HepG2 (cell line): ENCODE measurements at regions not wholly inside any gene's neighbourhood (a gene's known extent, or its start where the extent isn't known, plus 50 kb on each side); places are given as distances from the start of the nearest gene placed in this dataset.

Experiments used
- ATAC-seq: fragments of 200-7000 bp; cut with Tn5 transposase; 3 replicates; pipeline ENCODE4 v1.9.1; 2020; ENCODE audit warnings: mild to moderate bottlenecking, moderate library complexity
- BruUV-seq: library from RNA; stranded (reverse); fragments of 400-500 nt; replicated peaks from 2 replicates; lab custom pipeline; 2021; lab: Mats Ljungman, UMichigan
- CTCF ChIA-PET: fragments of 300-600 bp; formaldehyde crosslinking; extraction: SDS; loops from one replicate; lab custom pipeline; 2021; ENCODE audit warnings: low total read pairs, inconsistent platforms, low intra/inter-chr PET ratio; lab: Yijun Ruan, JAX
- POLR2A ChIA-PET: fragments of 350-600 bp; sonication (Branson Sonifier 250); formaldehyde crosslinking; loops from one replicate; lab custom pipeline; 2020; ENCODE audit warnings: antibody characterized with exemption, inconsistent platforms; lab: Yijun Ruan, JAX
- DNase-seq: peaks from one replicate; pipeline ENCODE4 v3.0.0-alpha.2; 2015; ENCODE audit warnings: low spot score
- FAIRE-seq: peaks from 3 replicates; lab custom pipeline; 2011; peaks lifted over from hg19 to GRCh38; lab: Jason Lieb, UNC
- H2AFZ ChIP-seq: one replicate; pipeline ENCODE4 v1.6.1; 2011; ENCODE audit warnings: low read length, inconsistent platforms
- H3K27ac ChIP-seq: fragments of 300-600 bp; 3 replicates; pipeline ENCODE4 v1.8.0; 2011; ENCODE audit warnings: mixed run types, mild to moderate bottlenecking, mixed read lengths, low read length, inconsistent platforms; ENCODE audit not compliant: insufficient read depth; ENCODE audit errors: extremely low read length
- H3K27me3 ChIP-seq, 2 experiments: fragments of 200-600 bp in 1 of 2; 2 replicates in 1 of 2; 3 replicates in 1 of 2; pipeline versions ENCODE4 v1.6.0 to v1.8.0; 2011; ENCODE audit warnings: low read length in 2 of 2, mild to moderate bottlenecking in 2 of 2, moderate library complexity in 2 of 2, inconsistent platforms in 1 of 2; ENCODE audit not compliant: insufficient read depth in 2 of 2, control insufficient read depth in 1 of 2
- H3K36me3 ChIP-seq, 2 experiments: fragments of 200-600 bp in 1 of 2; replicated peaks in 1 of 2; 2 replicates in 1 of 2; 3 replicates in 1 of 2; pipeline versions ENCODE4 v1.5.1 to v1.8.0; 2011; ENCODE audit warnings: low read length in 2 of 2, inconsistent platforms in 1 of 2; ENCODE audit not compliant: insufficient read depth in 2 of 2, control insufficient read depth in 1 of 2
- H3K4me1 ChIP-seq: 2 replicates; pipeline ENCODE4 v1.5.1; 2012; ENCODE audit warnings: low read length, inconsistent platforms; ENCODE audit not compliant: insufficient read depth
- H3K4me2 ChIP-seq: 2 replicates; pipeline ENCODE4 v1.6.0; 2011; ENCODE audit warnings: low read depth, low read length, inconsistent platforms
- H3K4me3 ChIP-seq, 3 experiments: fragments of 200-600 bp in 1 of 3; sonication (generic), shearing (Covaris generic) in 1 of 3; replicated peaks in 1 of 3; 2 replicates each; pipeline ENCODE4 v1.5.1; 2011 to 2016; ENCODE audit warnings: low read length in 3 of 3, inconsistent platforms in 2 of 3, low read depth in 2 of 3, mild to moderate bottlenecking in 2 of 3, control low read depth in 1 of 3, mixed read lengths in 1 of 3; ENCODE audit not compliant: insufficient read depth in 1 of 3
- H3K79me2 ChIP-seq: one replicate; pipeline ENCODE4 v1.6.1; 2011; ENCODE audit warnings: low read length, inconsistent platforms; ENCODE audit not compliant: insufficient read depth
- H3K9ac ChIP-seq: 2 replicates; pipeline ENCODE4 v1.6.0; 2011; ENCODE audit warnings: mild to moderate bottlenecking, low read depth, low read length, inconsistent platforms; ENCODE audit not compliant: insufficient read depth
- H3K9me3 ChIP-seq: 2 replicates; pipeline ENCODE4 v1.5.1; 2012; ENCODE audit warnings: mild to moderate bottlenecking, low read length
- H4K20me1 ChIP-seq: 2 replicates; pipeline ENCODE4 v1.6.0; 2011; ENCODE audit warnings: inconsistent platforms, mild to moderate bottlenecking, low read length, moderate library complexity; ENCODE audit not compliant: insufficient read depth
- GZF1 ChIP-seq: sonication (generic); formaldehyde crosslinking; IDR thresholded peaks from 2 replicates; pipeline ENCODE4 v1.5.1; 2020; ENCODE audit warnings: mild to moderate bottlenecking, missing genetic modification reagents
- MAFF ChIP-seq: IDR thresholded peaks from 2 replicates; pipeline ENCODE4 v1.6.1; 2011; ENCODE audit warnings: low read depth, low read length, improper control_type of control experiment
- MAFK ChIP-seq, 2 experiments: IDR thresholded peaks in 1 of 2; conservative IDR thresholded peaks in 1 of 2; 2 replicates each; pipeline ENCODE4 v1.6.1; 2011; ENCODE audit warnings: improper control_type of control experiment in 2 of 2, low read length in 2 of 2
- NCOA2 ChIP-seq: sonication (generic); formaldehyde crosslinking; IDR thresholded peaks from 2 replicates; pipeline ENCODE4 v1.8.0; 2022; ENCODE audit warnings: inconsistent platforms
- NKX3-1 ChIP-seq: sonication (generic); formaldehyde crosslinking; IDR thresholded peaks from 2 replicates; pipeline ENCODE4 v1.5.0; 2020; ENCODE audit warnings: missing genetic modification reagents
- SAP130 ChIP-seq: IDR thresholded peaks from 2 replicates; pipeline ENCODE4 v1.6.1; 2016; ENCODE audit warnings: low read depth
- ZNF615 ChIP-seq: sonication (generic); formaldehyde crosslinking; IDR thresholded peaks from 2 replicates; pipeline ENCODE4 v1.5.0; 2020; ENCODE audit warnings: mild to moderate bottlenecking, missing genetic modification reagents, borderline replicate concordance
- ZNF761 ChIP-seq: sonication (generic); formaldehyde crosslinking; conservative IDR thresholded peaks from 2 replicates; pipeline ENCODE4 v1.4.0; 2020; ENCODE audit warnings: mild to moderate bottlenecking, missing genetic modification reagents
- ZNF883 ChIP-seq: sonication (generic); formaldehyde crosslinking; IDR thresholded peaks from 2 replicates; pipeline ENCODE4 v1.5.1; 2020; ENCODE audit warnings: mild to moderate bottlenecking, missing genetic modification reagents; ENCODE audit errors: not compliant biosample characterization
- WGBS: methylation state at CpG from one replicate; pipeline ENCODE4 v1.1.6; 2017; ENCODE audit warnings: low lambda C conversion rate; 5-methylcytosine and 5-hydroxymethylcytosine counted together
- in situ Hi-C: cut with HindIII; loops from 2 replicates; pipeline ENCODE4 v1.10.0; 2017; ENCODE audit warnings: low pct_unique_long_range_greater_than_20kb; ENCODE audit not compliant: extremely low pct_ligation_motif_present
- intact Hi-C: fragments of 100-400 bp; cut with micrococcal nuclease; formaldehyde crosslinking; loops from one replicate; pipeline ENCODE4 v1.10.0; 2022; ENCODE audit not compliant: unreplicated experiment
- TF ChIP-seq, protein P1 (sequence below): sonication (generic); formaldehyde crosslinking; IDR thresholded peaks from 2 replicates; pipeline ENCODE4 v1.5.0; 2020; ENCODE audit warnings: mild to moderate bottlenecking, missing genetic modification reagents
- TF ChIP-seq, protein P2 (sequence below): sonication (generic); formaldehyde crosslinking; IDR thresholded peaks from 2 replicates; pipeline ENCODE4 v1.4.0; 2020; ENCODE audit warnings: missing genetic modification reagents, borderline replicate concordance
- TF ChIP-seq, protein P3 (sequence below): sonication (generic); formaldehyde crosslinking; IDR thresholded peaks from 2 replicates; pipeline ENCODE4 v1.4.0; 2020; ENCODE audit warnings: missing genetic modification reagents

DNA sequence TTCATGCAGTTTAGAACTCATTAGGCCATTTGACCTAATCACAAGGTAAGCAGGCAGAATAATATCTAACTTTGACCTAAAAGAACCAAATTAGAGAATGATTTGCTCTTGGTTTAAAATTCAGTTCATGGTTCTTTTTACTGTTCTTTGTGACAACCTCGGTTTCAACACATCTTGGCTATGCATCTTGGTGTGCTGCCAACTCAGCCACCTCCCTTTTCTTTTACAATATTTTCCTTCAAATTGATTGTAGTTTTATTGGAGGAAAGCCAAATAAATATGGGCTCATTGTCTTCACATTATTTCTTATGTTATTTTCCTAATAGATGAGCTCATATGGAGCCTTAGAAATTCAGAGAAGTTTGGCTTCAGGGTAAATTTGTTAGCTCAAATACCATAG lies 338.3 kb downstream of the SIPA1L2 start (continued):
- TF ChIP-seq NKX3-1: no peak
- TF ChIP-seq, protein P1, sequence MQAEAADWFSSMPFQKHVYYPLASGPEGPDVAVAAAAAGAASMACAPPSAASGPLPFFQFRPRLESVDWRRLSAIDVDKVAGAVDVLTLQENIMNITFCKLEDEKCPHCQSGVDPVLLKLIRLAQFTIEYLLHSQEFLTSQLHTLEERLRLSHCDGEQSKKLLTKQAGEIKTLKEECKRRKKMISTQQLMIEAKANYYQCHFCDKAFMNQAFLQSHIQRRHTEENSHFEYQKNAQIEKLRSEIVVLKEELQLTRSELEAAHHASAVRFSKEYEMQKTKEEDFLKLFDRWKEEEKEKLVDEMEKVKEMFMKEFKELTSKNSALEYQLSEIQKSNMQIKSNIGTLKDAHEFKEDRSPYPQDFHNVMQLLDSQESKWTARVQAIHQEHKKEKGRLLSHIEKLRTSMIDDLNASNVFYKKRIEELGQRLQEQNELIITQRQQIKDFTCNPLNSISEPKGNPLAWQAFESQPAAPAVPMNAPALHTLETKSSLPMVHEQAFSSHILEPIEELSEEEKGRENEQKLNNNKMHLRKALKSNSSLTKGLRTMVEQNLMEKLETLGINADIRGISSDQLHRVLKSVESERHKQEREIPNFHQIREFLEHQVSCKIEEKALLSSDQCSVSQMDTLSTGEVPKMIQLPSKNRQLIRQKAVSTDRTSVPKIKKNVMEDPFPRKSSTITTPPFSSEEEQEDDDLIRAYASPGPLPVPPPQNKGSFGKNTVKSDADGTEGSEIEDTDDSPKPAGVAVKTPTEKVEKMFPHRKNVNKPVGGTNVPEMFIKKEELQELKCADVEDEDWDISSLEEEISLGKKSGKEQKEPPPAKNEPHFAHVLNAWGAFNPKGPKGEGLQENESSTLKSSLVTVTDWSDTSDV (CRISPR knock-in tag): no peak

DNA sequence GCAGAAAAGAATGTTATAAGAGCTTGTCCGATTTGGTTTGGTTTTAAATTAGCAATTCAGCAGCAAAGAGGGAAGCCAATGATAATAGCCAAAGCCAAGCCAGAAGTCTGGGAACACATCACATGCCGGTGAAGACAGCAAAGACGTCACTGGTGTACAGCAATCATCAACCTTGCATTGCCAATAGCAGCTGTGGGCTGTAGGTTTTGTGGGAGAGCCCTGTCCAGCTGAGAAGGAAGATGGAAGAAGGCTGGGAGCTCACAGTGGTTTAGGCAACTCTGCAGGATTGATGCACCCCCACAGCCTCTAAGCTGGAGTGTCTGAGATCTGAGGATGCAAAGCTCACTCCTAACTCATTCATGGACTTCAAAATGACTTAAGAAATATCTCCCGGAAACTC lies 338.7 kb downstream of the SIPA1L2 start:
- Histone ChIP-seq H3K4me2 (no peak overlapping the region), H3K36me3 (no peaks in the 10 kb centered on the region), H3K9ac (no peak overlapping the region), H2AFZ (no peak overlapping the region), H4K20me1 (no peaks in the 10 kb centered on the region), H3K4me1 (no peaks in the 10 kb centered on the region), H3K9me3 (no peaks in the 10 kb centered on the region), H3K79me2 (no peaks in the 10 kb centered on the region), H3K27ac (no peak overlapping the region), H3K27me3 (no peaks in the 10 kb centered on the region), H3K4me3 (no peak overlapping the region)
- intact Hi-C loops (no loop called here), in situ Hi-C loops (no loop called here)
- TF ChIP-seq ZNF615 (CRISPR knock-in tag) (no peak), MAFK (conservative IDR thresholded peaks at IDR 0.05 in 1 of 2, IDR thresholded peaks at IDR 0.05 in 1 of 2; ENCODE audit: low read length in 2 of 2) (peak in 1 of 2 experiments; percentile 51; a peak in 1 of 4 replicates), ZNF761 (no peak), SAP130 (CRISPR knock-in tag) (no peak), MAFF (0 out of 2 replicates have a peak, but pooled peaks have one; percentile 22), ZNF883 (CRISPR knock-in tag) (no peak), GZF1 (CRISPR knock-in tag) (no peak), NCOA2 (CRISPR knock-in tag) (no peak)
- TF ChIP-seq, protein P2, sequence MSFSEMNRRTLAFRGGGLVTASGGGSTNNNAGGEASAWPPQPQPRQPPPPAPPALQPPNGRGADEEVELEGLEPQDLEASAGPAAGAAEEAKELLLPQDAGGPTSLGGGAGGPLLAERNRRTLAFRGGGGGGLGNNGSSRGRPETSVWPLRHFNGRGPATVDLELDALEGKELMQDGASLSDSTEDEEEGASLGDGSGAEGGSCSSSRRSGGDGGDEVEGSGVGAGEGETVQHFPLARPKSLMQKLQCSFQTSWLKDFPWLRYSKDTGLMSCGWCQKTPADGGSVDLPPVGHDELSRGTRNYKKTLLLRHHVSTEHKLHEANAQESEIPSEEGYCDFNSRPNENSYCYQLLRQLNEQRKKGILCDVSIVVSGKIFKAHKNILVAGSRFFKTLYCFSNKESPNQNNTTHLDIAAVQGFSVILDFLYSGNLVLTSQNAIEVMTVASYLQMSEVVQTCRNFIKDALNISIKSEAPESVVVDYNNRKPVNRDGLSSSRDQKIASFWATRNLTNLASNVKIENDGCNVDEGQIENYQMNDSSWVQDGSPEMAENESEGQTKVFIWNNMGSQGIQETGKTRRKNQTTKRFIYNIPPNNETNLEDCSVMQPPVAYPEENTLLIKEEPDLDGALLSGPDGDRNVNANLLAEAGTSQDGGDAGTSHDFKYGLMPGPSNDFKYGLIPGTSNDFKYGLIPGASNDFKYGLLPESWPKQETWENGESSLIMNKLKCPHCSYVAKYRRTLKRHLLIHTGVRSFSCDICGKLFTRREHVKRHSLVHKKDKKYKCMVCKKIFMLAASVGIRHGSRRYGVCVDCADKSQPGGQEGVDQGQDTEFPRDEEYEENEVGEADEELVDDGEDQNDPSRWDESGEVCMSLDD (CRISPR knock-in tag): no peak
- TF ChIP-seq, protein P3, sequence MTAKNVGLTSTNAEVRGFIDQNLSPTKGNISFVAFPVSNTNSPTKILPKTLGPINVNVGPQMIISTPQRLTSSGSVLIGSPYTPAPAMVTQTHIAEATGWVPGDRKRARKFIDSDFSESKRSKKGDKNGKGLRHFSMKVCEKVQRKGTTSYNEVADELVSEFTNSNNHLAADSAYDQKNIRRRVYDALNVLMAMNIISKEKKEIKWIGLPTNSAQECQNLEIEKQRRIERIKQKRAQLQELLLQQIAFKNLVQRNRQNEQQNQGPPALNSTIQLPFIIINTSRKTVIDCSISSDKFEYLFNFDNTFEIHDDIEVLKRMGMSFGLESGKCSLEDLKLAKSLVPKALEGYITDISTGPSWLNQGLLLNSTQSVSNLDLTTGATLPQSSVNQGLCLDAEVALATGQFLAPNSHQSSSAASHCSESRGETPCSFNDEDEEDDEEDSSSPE (CRISPR knock-in tag): no peak
- FAIRE-seq (no peak), ATAC-seq (no peak), DNase-seq (no peak)
- ChIA-PET POLR2A (no interaction called here), CTCF (no interaction called here)
- no TSS peak for BruUV-seq
- WGBS: 6% methylated on average over 4 of the region's 4 CpGs
